HEK293 (cell line): ENCODE measurements at regions not wholly inside any gene's neighbourhood (a gene's known extent, or its start where the extent isn't known, plus 50 kb on each side); places are given as distances from the start of the nearest gene placed in this dataset.

Experiments used
- RBAK ChIP-seq: fragments of 450-650 bp; formaldehyde crosslinking; IDR thresholded peaks from 2 replicates; pipeline ENCODE4 v1.5.1; 2016; ENCODE audit warnings: missing biosample characterization, missing genetic modification characterization
- ZNF350 ChIP-seq: fragments of 450-650 bp; formaldehyde crosslinking; IDR thresholded peaks from 2 replicates; pipeline ENCODE4 v1.5.0; 2017; ENCODE audit warnings: missing biosample characterization, mild to moderate bottlenecking, missing genetic modification characterization

DNA sequence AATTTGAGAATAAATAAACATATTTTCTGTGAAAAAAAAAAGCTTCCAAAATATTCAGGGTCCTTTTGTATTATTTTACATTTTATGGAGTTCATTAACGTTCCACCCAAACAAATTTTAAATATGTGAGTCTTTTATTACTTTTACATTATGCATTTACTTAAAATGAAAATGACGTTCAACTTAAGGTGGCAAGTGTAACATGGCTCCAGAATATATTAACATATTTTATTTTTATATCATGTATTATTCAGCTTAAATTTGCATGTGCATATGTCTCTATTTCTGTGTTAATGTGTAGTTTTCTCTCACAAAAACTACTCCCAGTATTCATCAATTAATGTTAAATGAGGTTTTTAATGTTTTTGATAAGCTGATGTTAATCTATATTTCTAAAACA is 243.6 kb upstream of the CNTN3 start:
- TF ChIP-seq ZNF350 (tag by site-specific recombination) (no peak), RBAK (tag by site-specific recombination) (no peak)
